ENCODE measurements at regions not wholly inside any gene's neighbourhood (a gene's known extent, or its start where the extent isn't known, plus 50 kb on each side); places are given as distances from the start of the nearest gene placed in this dataset.
A peak's percentile ranks its signal among the peaks of the same experiment; 100 is the strongest.

DNA sequence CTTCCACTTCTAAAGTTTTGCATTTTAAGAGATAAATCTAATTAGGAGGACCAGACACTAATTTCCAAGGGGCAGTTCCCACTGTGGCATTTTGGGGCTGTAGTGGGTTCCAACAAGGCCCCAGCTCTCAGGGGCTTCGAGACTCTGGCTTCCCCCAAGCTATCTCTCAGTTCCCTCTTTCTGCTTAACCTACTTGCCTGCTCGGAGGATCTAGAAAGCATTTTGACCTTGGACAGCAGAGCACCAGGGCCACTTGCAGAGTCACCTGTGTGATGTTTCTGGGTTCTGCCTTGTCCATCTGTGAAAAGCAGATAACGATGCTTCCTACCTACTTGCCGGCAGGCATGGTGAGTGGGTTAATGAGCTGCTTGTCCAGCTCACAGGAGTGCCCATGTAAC is 175.4 kb downstream of the MED10 start:
- no peak overlapping the region for H3K4me3 ChIP-seq
- H3K9me3 ChIP-seq (replicated peaks in 1 of 3) = no peaks in the 10 kb centered on the region
- no peak overlapping the region for H3K27ac ChIP-seq
- 51 to 67% (median 61%) methylated on average over 3 to 4 of the region's 4 CpGs for WGBS, 4 donors
- intact Hi-C loops (cut with DNase I) = no loop called here
- H3K36me3 ChIP-seq (replicated peaks in 1 of 2) = no peaks in the 10 kb centered on the region
- H3K4me1 ChIP-seq (replicated peaks in 1 of 2) = no peaks in the 10 kb centered on the region
- no peaks in the 10 kb centered on the region for H3K27me3 ChIP-seq
- TF ChIP-seq POLR2A (IDR thresholded peaks at IDR 0.05) = no peak
- TF ChIP-seq, protein P1, sequence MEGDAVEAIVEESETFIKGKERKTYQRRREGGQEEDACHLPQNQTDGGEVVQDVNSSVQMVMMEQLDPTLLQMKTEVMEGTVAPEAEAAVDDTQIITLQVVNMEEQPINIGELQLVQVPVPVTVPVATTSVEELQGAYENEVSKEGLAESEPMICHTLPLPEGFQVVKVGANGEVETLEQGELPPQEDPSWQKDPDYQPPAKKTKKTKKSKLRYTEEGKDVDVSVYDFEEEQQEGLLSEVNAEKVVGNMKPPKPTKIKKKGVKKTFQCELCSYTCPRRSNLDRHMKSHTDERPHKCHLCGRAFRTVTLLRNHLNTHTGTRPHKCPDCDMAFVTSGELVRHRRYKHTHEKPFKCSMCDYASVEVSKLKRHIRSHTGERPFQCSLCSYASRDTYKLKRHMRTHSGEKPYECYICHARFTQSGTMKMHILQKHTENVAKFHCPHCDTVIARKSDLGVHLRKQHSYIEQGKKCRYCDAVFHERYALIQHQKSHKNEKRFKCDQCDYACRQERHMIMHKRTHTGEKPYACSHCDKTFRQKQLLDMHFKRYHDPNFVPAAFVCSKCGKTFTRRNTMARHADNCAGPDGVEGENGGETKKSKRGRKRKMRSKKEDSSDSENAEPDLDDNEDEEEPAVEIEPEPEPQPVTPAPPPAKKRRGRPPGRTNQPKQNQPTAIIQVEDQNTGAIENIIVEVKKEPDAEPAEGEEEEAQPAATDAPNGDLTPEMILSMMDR (IDR thresholded peaks at IDR 0.05) = no peak
- no peak for DNase-seq

GRCh38 chr5:6202149-6202967 is 176.0 kb downstream of the MED10 start:
- Histone ChIP-seq H3K9me3 (replicated peaks in 1 of 3) (no peaks in the 10 kb centered on the region), H3K4me1 (replicated peaks in 1 of 2) (no peaks in the 10 kb centered on the region), H3K27ac (no peak overlapping the region), H3K27me3 (no peaks in the 10 kb centered on the region), H3K36me3 (replicated peaks in 1 of 2) (no peaks in the 10 kb centered on the region), H3K4me3 (no peak overlapping the region)
- TF ChIP-seq POLR2A (IDR thresholded peaks at IDR 0.05) = no peak
- TF ChIP-seq, protein P1 (IDR thresholded peaks at IDR 0.05) = peak in 3 of 6 experiments; percentile 25 to 39 (median 33)
- intact Hi-C loops (cut with DNase I) = no loop called here
- DNase-seq = peak in 5 of 7 donors; percentile 4 to 55 (median 29)
- 67 to 91% (median 90%) methylated on average over 3 to 6 of the region's 6 CpGs for WGBS, 4 donors

DNA sequence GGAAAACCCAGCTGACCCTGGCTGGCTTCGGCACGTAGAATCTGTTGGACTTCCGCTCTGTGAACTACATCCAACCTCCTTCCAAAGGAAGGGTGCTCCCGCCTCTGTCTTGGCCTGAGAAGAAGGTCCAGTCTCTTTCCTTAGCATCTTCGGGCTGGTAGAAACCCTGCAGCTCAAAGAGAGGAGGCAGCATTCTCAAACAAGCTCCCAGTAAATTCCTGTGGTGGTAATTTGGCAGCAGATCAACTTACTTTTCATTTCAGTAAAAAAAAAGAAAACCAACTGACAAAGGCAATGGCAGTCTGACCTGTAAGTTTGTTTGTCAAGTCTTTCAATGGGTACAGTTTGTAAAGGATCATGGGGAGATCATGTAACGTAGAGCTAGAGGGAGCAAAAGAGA is 176.7 kb downstream of the MED10 start:
- Histone ChIP-seq H3K27ac (no peak overlapping the region), H3K9me3 (replicated peaks in 1 of 3) (no peaks in the 10 kb centered on the region), H3K4me1 (replicated peaks in 1 of 2) (no peaks in the 10 kb centered on the region), H3K36me3 (replicated peaks in 1 of 2) (no peaks in the 10 kb centered on the region), H3K27me3 (no peaks in the 10 kb centered on the region), H3K4me3 (no peak overlapping the region)
- intact Hi-C loops (cut with DNase I) = no loop called here
- TF ChIP-seq, protein P1 (IDR thresholded peaks at IDR 0.05) = no peak
- TF ChIP-seq POLR2A (IDR thresholded peaks at IDR 0.05) = no peak
- no peak for DNase-seq
- 87 to 92% (median 89%) methylated on average over 6 of the region's 6 CpGs for WGBS, 4 donors

GRCh38 chr5:6198531-6198930 is 179.8 kb downstream of the MED10 start:
- Histone ChIP-seq H3K27ac (no peak overlapping the region), H3K4me3 (no peak overlapping the region), H3K27me3 (no peaks in the 10 kb centered on the region), H3K36me3 (replicated peaks in 1 of 2) (no peaks in the 10 kb centered on the region), H3K4me1 (replicated peaks in 1 of 2) (no peaks in the 10 kb centered on the region), H3K9me3 (replicated peaks in 1 of 3) (no peaks in the 10 kb centered on the region)
- 53 to 66% (median 57%) methylated on average over 5 of the region's 5 CpGs for WGBS, 4 donors
- no peak for DNase-seq
- intact Hi-C loops (cut with DNase I) = no loop called here
- TF ChIP-seq POLR2A (IDR thresholded peaks at IDR 0.05) = no peak

GRCh38 chr5:6197427-6197826 is 180.9 kb downstream of the MED10 start:
- H3K4me1 ChIP-seq (replicated peaks in 1 of 2) = no peaks in the 10 kb centered on the region
- H3K4me3 ChIP-seq = no peak overlapping the region
- no peak for DNase-seq
- no peaks in the 10 kb centered on the region for H3K9me3 ChIP-seq (replicated peaks in 1 of 3)
- TF ChIP-seq, protein P1 (IDR thresholded peaks at IDR 0.05) = no peak
- no peak for TF ChIP-seq POLR2A (IDR thresholded peaks at IDR 0.05)
- intact Hi-C loops (cut with DNase I) = no loop called here
- H3K27ac ChIP-seq = no peak overlapping the region
- 60 to 85% (median 81%) methylated on average over 7 of the region's 7 CpGs for WGBS, 4 donors
- no peaks in the 10 kb centered on the region for H3K27me3 ChIP-seq
- no peaks in the 10 kb centered on the region for H3K36me3 ChIP-seq (replicated peaks in 1 of 2)

Measured in adrenal gland (tissue), 9 donors.